ENCODE measurements at regions not wholly inside any gene's neighbourhood (a gene's known extent, or its start where the extent isn't known, plus 50 kb on each side); places are given as distances from the start of the nearest gene placed in this dataset.

- intact Hi-C loops (cut with micrococcal nuclease) (no loop called here), dilution Hi-C loops (cut with MboI; ENCODE audit: extremely low pct_ligation_motif_present, low sequenced_read_pairs) (no loop called here)
- Histone ChIP-seq H3K27ac (ENCODE audit: insufficient read depth, low read depth, low read length) (no peak overlapping the region), H2AFZ (ENCODE audit: low read depth, low read length) (no peak overlapping the region), H3K4me1 (ENCODE audit: control insufficient read depth, extremely low read depth, insufficient read depth, low read length) (no peaks in the 10 kb centered on the region), H4K20me1 (replicated peaks; ENCODE audit: control insufficient read depth, extremely low read depth, insufficient read depth, low read length) (no peaks in the 10 kb centered on the region), H3K4me2 (ENCODE audit: insufficient read depth, low read length) (no peak overlapping the region), H3K4me3 (replicated peaks in 1 of 3; ENCODE audit: insufficient read depth in 1 of 3, low read depth in 1 of 3, low read length in 3 of 3) (no peak overlapping the region), H3K9me3 (replicated peaks; ENCODE audit: control insufficient read depth, insufficient read depth, low read length) (no peaks in the 10 kb centered on the region), H3K9ac (replicated peaks; ENCODE audit: extremely low read depth, insufficient read depth, low read length) (no peak overlapping the region), H3K79me2 (ENCODE audit: control insufficient read depth, insufficient read depth, low read length) (no peaks in the 10 kb centered on the region), H3K9me1 (replicated peaks; ENCODE audit: control insufficient read depth, extremely low read depth, insufficient read depth, low read length) (no peaks in the 10 kb centered on the region), H3K27me3 (ENCODE audit: control insufficient read depth in 2 of 2, insufficient read depth in 2 of 2, low read length in 2 of 2) (no peaks in the 10 kb centered on the region), H3K36me3 (ENCODE audit: control insufficient read depth in 2 of 2, extremely low read depth in 1 of 2, insufficient read depth in 2 of 2, low read length in 2 of 2) (no peaks in the 10 kb centered on the region)
- POLR2A ChIA-PET: no interaction called here
- CTCF ChIA-PET: no interaction called here
- DNase-seq (ENCODE audit: low read depth, low spot score): no peak
- FAIRE-seq: no peak
- no TSS peak for BruUV-seq (replicated peaks)
- TF ChIP-seq JUN (IDR thresholded peaks at IDR 0.05; ENCODE audit: borderline replicate concordance, insufficient read depth, insufficient read length, low read depth) (no peak), FOS (IDR thresholded peaks at IDR 0.05; ENCODE audit: borderline replicate concordance, insufficient read depth, low read length) (no peak), CTCF (IDR thresholded peaks at IDR 0.05; ENCODE audit: extremely low read depth in 1 of 2, insufficient read depth in 1 of 2, low read depth in 1 of 2, low read length in 2 of 2) (no peak), EZH2 (IDR thresholded peaks at IDR 0.05; ENCODE audit: borderline replicate concordance, low read depth, low read length, severe bottlenecking) (no peak), GATA2 (IDR thresholded peaks at IDR 0.05; ENCODE audit: insufficient read depth, insufficient read length, low read depth, low read length) (no peak), POLR2AphosphoS5 (IDR thresholded peaks at IDR 0.05; ENCODE audit: insufficient read depth, low read depth, low read length) (no peak), POLR2A (IDR thresholded peaks at IDR 0.05; ENCODE audit: low read depth, low read length) (no peak)
These were observed 477.6 kb upstream of the B3GALT2 start for GRCh38 chr1:193663965-193664364.
